GM04503 (cell line): ENCODE measurements at regions not wholly inside any gene's neighbourhood (a gene's known extent, or its start where the extent isn't known, plus 50 kb on each side); places are given as distances from the start of the nearest gene placed in this dataset.

Source experiments
- DNase-seq: peaks from one replicate; pipeline ENCODE4 v3.0.0-alpha.2; 2012; ENCODE audit warnings: low read depth

DNA sequence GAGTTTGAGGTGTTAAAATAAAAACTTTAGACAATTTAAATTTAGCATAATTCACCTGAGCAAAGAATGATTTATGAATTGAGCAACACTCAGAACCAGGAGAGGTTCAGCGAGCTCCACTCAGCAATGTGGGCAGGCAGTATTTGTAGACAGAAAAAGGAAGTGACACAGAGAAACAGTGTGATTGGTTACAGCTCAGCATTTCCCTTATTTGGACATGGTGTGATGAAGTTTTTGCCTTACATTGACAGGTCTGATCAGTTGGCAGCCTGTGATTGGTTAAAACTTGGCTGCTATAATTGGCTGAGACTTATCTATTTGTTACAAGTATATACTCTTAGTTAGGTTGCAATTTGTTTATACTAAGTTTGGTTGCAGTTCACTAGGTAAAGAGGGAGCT is 621.2 kb upstream of the PRMT6 start:
- DNase-seq: no peak

DNA sequence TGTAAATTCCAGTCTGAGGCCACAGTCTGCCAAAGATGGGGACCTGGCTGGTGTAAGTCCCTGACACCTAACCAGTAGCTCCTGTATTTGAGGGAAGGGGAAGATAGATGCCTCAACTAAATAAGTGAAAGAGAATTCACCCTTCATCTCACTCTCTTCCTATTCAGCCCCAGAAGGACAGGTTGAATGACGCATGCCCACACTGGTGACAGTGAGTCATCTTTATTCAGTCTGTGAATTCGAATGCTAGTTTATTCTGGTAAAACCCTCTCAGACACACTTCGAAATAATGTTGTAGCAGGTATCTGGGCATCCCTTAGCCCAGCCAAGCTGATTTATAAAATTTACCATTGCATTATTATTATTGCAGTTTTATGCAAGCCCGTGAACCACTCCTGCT is 617.0 kb upstream of the PRMT6 start:
- DNase-seq: no peak

GRCh38 chr1:106447466-106447865 is 609.0 kb upstream of the PRMT6 start:
- DNase-seq: no peak

DNA sequence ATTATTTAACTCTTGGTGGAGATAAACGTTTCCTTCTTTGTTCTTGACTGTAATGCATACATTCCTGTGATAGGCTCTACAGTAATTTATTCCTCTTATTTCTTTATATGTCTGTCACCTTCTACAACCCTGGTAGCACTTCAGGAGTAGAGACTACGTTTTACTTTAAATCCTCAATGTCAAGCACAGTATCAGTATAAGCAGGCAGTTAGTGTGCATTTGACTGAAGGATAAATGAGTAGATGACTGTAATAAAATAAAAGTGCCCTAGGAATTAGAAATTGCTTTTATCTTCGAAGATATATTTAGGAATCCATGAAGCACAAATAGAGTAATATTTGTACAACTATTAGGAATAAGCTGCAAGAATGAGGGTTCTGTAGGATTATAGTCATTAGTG is 599.6 kb upstream of the PRMT6 start:
- no peak for DNase-seq

DNA sequence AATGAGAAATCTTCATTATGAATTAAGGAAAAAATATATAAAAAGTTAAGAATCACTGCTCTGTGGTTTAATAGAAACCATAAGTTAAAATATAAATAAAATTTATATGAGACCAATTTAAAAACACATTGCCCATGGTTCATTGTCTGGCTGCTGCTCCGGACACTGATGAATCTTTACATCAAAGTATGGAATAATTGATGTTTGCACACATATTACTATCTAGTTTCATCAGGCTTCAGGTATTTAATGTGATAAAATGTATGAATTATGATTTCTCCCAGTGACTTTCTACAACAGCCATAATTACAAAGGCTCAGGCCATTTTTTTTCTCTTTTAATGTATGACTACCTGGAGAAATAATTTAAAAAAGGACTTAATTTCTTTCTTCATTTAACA is 599.1 kb upstream of the PRMT6 start:
- DNase-seq: no peak

DNA sequence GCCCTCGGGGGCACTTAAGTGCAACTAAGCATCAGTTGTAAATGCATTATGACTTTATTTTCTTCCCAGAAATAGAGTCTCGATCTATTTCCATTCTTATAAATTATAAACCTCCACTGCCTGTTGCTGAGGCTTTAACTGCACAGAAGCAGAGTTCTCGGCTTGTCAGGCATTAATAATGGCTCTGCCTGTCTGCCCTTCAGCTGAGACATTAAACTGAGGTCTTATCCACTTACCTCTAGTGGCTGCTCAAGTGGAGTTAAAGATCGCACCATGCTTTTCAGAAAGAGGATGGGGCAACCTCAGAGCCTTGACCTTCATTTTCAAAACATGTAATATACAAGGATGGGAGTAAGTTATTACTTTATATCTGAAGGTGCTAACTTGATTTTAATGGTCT is 597.6 kb upstream of the PRMT6 start:
- no peak for DNase-seq

DNA sequence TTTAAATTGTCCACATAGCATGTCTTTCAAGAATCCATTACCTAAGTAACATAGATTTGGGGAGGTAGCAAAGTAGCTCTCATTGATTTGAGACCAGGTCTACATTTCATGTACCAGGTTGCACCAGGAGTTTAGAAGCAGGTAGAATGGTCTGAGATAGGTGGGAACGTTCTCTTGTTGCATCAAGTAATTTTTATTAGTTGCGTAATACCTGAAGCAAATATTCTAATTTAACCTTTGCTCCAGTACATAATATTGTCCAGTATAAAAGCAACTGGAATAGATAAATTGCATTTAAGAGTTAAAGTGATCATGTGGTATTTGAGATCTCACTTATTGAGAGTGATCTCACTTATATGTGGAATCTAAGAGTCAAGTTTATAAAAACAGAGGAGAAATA is 597.1 kb upstream of the PRMT6 start:
- DNase-seq: no peak

GRCh38 chr1:106465666-106466065 is 590.8 kb upstream of the PRMT6 start:
- DNase-seq: peak; percentile 3

GRCh38 chr1:106480629-106481028 is 575.8 kb upstream of the PRMT6 start:
- no peak for DNase-seq

- no peak for DNase-seq
Measured at GRCh38 chr1:106492880-106493279, 563.6 kb upstream of the PRMT6 start.

DNA sequence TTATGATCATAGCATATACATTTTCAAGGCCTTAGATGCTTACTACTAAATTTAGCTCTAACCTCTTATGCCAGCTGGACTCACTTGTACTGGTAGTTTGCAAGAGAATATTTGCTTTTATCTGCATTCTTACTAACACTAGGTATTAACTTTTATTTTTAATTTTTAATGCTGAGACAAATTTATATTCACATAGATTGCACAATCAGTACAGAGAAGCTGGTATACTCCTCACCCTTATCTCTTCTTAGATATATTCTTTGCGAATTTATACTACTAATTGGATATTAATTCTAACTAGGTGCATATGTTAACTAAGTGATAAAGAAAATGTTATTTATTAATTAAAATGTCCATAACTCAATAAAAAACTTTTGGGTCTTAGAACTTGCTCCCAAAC is 561.8 kb upstream of the PRMT6 start:
- DNase-seq: no peak

DNA sequence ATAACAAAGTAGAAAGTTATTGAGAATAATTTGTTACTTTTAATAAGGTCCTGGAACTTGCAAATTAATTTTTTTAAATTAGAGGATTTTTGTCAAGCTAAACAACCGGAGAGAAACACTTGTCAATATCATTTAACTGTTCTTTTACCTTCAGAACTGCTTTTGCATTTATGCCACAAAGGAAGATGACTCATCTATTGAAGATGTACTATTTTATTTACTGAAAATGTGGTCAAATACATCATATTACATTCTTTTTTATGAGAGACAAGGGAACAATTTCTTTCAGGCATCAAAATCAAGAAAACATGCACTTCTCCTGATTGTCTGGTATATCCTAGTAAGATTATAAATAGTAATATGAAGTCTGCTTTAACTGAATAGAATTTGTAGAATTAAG is 558.2 kb upstream of the PRMT6 start:
- DNase-seq: no peak

GRCh38 chr1:106502659-106503058 is 553.8 kb upstream of the PRMT6 start:
- DNase-seq: no peak

GRCh38 chr1:106515375-106515774 is 541.1 kb upstream of the PRMT6 start:
- no peak for DNase-seq

DNA sequence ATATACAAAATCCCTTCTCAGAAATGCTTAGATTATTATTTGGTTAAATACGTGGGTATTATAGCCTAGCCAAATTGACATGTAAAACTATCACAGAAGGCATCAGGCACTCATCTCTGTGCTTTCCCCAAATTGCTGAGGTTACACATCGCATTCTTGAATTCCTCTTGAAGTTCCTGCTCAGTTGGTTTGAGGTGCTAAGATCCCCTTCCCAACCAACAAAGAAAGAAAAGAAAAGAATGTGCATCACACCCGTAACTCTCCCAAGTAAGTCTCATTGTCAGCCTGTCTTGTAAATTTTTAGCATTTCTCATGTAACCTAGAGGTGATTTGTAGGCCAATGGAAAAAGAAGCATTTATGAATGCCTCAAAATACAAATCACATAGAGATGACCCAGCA is 539.2 kb upstream of the PRMT6 start:
- no peak for DNase-seq

GRCh38 chr1:106523497-106523896 is 533.0 kb upstream of the PRMT6 start:
- DNase-seq: no peak

- no peak for DNase-seq
Measured at GRCh38 chr1:106524631-106525030, 531.8 kb upstream of the PRMT6 start.

- DNase-seq: peak; percentile 77
Measured at GRCh38 chr1:106526650-106527049, 529.8 kb upstream of the PRMT6 start.

GRCh38 chr1:106534612-106535011 is 521.9 kb upstream of the PRMT6 start:
- no peak for DNase-seq

- DNase-seq: peak; percentile 71
Measured at GRCh38 chr1:106536741-106537140, 519.7 kb upstream of the PRMT6 start.

- peak; percentile 34 for DNase-seq
Measured at GRCh38 chr1:106548726-106549125, 507.7 kb upstream of the PRMT6 start.

DNA sequence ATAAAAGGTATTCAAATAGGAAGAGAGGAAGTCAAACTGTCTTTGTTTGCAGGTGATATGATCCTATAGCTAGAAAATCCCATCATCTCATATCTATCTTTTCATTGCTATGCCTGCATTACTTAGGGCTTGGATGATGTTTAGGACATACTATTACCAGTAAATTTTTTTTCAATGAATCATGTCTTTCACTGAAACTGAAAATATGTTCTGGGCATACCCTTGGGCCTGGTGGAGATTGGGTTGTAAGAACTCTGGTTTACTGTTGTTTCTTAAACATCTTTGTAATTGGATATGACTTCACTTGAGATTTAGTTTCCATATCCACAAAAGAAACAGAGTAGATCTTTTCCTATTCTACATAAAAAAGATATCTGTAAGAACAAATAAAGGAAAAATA is 502.2 kb upstream of the PRMT6 start:
- DNase-seq: no peak

GRCh38 chr1:106555571-106555970 is 500.9 kb upstream of the PRMT6 start:
- DNase-seq: no peak

DNA sequence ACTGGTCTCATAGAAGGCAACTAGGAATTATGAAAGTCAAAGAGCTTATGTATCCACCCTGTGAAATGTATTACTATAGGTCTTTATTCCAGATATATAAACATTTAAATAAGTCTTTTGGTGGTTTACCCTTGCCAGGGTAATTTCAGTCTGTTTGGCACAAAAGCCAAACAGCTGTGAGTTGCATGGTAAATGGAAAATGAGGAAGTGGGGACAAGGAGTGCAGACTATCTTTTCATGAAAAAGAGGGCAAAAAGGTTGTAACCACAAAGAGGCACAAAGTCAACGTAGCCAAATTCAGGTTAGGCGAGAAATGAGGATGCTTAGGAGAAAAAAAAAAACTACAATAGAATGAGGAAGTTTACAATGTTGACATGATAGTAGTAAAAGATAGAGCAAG is 492.3 kb upstream of the PRMT6 start:
- no peak for DNase-seq
